ENCODE measurements at regions not wholly inside any gene's neighbourhood (a gene's known extent, or its start where the extent isn't known, plus 50 kb on each side); places are given as distances from the start of the nearest gene placed in this dataset.

- no peak for TF ChIP-seq CTCF (conservative IDR thresholded peaks at IDR 0.05)
- TF ChIP-seq EZH2 (IDR thresholded peaks at IDR 0.05; ENCODE audit: low read depth), result no peak
Measured at GRCh38 chr13:29959603-29960002, 109.2 kb upstream of the UBL3 start.

All from PC-9 (cell line).